ENCODE measurements at regions not wholly inside any gene's neighbourhood (a gene's known extent, or its start where the extent isn't known, plus 50 kb on each side); places are given as distances from the start of the nearest gene placed in this dataset.

- Histone ChIP-seq H4K20me1 (ENCODE audit: control insufficient read depth, extremely low read depth, insufficient read depth, low read length) (no peaks in the 10 kb centered on the region), H3K79me2 (ENCODE audit: control insufficient read depth, insufficient read depth, low read length) (no peaks in the 10 kb centered on the region), H3K9ac (ENCODE audit: insufficient read depth, low read length) (no peak overlapping the region), H3K27ac (ENCODE audit: insufficient read depth, low read length) (no peak overlapping the region), H3K27me3 (ENCODE audit: control insufficient read depth, insufficient read depth, low read length) (no peaks in the 10 kb centered on the region), H2AFZ (ENCODE audit: low read length) (no peak overlapping the region), H3K36me3 (ENCODE audit: control insufficient read depth, insufficient read depth, low read length) (no peaks in the 10 kb centered on the region), H3K4me3 (replicated peaks in 1 of 4; ENCODE audit: control extremely low read depth in 1 of 4, insufficient read depth in 1 of 4, low read depth in 3 of 4, low read length in 4 of 4) (no peak overlapping the region), H3K9me3 (ENCODE audit: control insufficient read depth, insufficient read depth, low read depth, low read length) (no peaks in the 10 kb centered on the region), H3K4me2 (ENCODE audit: extremely low read depth, insufficient read depth, low read length) (no peak overlapping the region), H3K4me1 (ENCODE audit: control insufficient read depth, extremely low read depth, insufficient read depth, low read length) (no peaks in the 10 kb centered on the region)
- no peak for DNase-seq (ENCODE audit: low read depth in 2 of 2)
- TF ChIP-seq CTCF (conservative IDR thresholded peaks at IDR 0.05 in 1 of 2, IDR thresholded peaks at IDR 0.05 in 1 of 2; ENCODE audit: low read depth in 1 of 2, low read length in 2 of 2) (no peak), EZH2 (IDR thresholded peaks at IDR 0.05; ENCODE audit: low read length, missing control alignments) (no peak)
These were observed 207.3 kb downstream of the SUCLG1 start for GRCh38 chr2:84251651-84252302.

- DNase-seq (ENCODE audit: low read depth in 2 of 2): no peak
- Histone ChIP-seq H3K4me2 (ENCODE audit: extremely low read depth, insufficient read depth, low read length) (no peak overlapping the region), H3K27me3 (ENCODE audit: control insufficient read depth, insufficient read depth, low read length) (no peaks in the 10 kb centered on the region), H3K36me3 (ENCODE audit: control insufficient read depth, insufficient read depth, low read length) (no peaks in the 10 kb centered on the region), H3K79me2 (ENCODE audit: control insufficient read depth, insufficient read depth, low read length) (no peaks in the 10 kb centered on the region), H3K9me3 (ENCODE audit: control insufficient read depth, insufficient read depth, low read depth, low read length) (no peaks in the 10 kb centered on the region), H3K4me1 (ENCODE audit: control insufficient read depth, extremely low read depth, insufficient read depth, low read length) (no peaks in the 10 kb centered on the region), H4K20me1 (ENCODE audit: control insufficient read depth, extremely low read depth, insufficient read depth, low read length) (no peaks in the 10 kb centered on the region), H3K27ac (ENCODE audit: insufficient read depth, low read length) (no peak overlapping the region), H2AFZ (ENCODE audit: low read length) (no peak overlapping the region), H3K9ac (ENCODE audit: insufficient read depth, low read length) (no peak overlapping the region), H3K4me3 (replicated peaks in 1 of 4; ENCODE audit: control extremely low read depth in 1 of 4, insufficient read depth in 1 of 4, low read depth in 3 of 4, low read length in 4 of 4) (no peak overlapping the region)
- TF ChIP-seq EZH2 (IDR thresholded peaks at IDR 0.05; ENCODE audit: low read length, missing control alignments) (no peak), CTCF (conservative IDR thresholded peaks at IDR 0.05 in 1 of 2, IDR thresholded peaks at IDR 0.05 in 1 of 2; ENCODE audit: low read depth in 1 of 2, low read length in 2 of 2) (no peak)
These were observed 209.9 kb downstream of the SUCLG1 start for GRCh38 chr2:84249140-84249539.

- TF ChIP-seq CTCF (conservative IDR thresholded peaks at IDR 0.05 in 1 of 2, IDR thresholded peaks at IDR 0.05 in 1 of 2; ENCODE audit: low read depth in 1 of 2, low read length in 2 of 2) (no peak), EZH2 (IDR thresholded peaks at IDR 0.05; ENCODE audit: low read length, missing control alignments) (no peak)
These were observed 211.5 kb downstream of the SUCLG1 start for GRCh38 chr2:84247532-84247931.

More at GRCh38 chr2:84247532-84247931, 211.5 kb downstream of the SUCLG1 start:
- H3K79me2 ChIP-seq (ENCODE audit: control insufficient read depth, insufficient read depth, low read length): no peaks in the 10 kb centered on the region
- no peak overlapping the region for H2AFZ ChIP-seq (ENCODE audit: low read length)
- no peaks in the 10 kb centered on the region for H3K27me3 ChIP-seq (ENCODE audit: control insufficient read depth, insufficient read depth, low read length)
- no peaks in the 10 kb centered on the region for H3K36me3 ChIP-seq (ENCODE audit: control insufficient read depth, insufficient read depth, low read length)
- H4K20me1 ChIP-seq (ENCODE audit: control insufficient read depth, extremely low read depth, insufficient read depth, low read length): no peaks in the 10 kb centered on the region
- no peaks in the 10 kb centered on the region for H3K4me1 ChIP-seq (ENCODE audit: control insufficient read depth, extremely low read depth, insufficient read depth, low read length)
- no peak for DNase-seq (ENCODE audit: low read depth in 2 of 2)
- no peak overlapping the region for H3K4me2 ChIP-seq (ENCODE audit: extremely low read depth, insufficient read depth, low read length)
- no peaks in the 10 kb centered on the region for H3K9me3 ChIP-seq (ENCODE audit: control insufficient read depth, insufficient read depth, low read depth, low read length)
- H3K9ac ChIP-seq (ENCODE audit: insufficient read depth, low read length): no peak overlapping the region
- H3K27ac ChIP-seq (ENCODE audit: insufficient read depth, low read length): no peak overlapping the region
- H3K4me3 ChIP-seq (replicated peaks in 1 of 4; ENCODE audit: control extremely low read depth in 1 of 4, insufficient read depth in 1 of 4, low read depth in 3 of 4, low read length in 4 of 4): no peak overlapping the region

Measured in fibroblast of lung (primary cell).